ENCODE measurements at regions not wholly inside any gene's neighbourhood (a gene's known extent, or its start where the extent isn't known, plus 50 kb on each side); places are given as distances from the start of the nearest gene placed in this dataset.

DNA sequence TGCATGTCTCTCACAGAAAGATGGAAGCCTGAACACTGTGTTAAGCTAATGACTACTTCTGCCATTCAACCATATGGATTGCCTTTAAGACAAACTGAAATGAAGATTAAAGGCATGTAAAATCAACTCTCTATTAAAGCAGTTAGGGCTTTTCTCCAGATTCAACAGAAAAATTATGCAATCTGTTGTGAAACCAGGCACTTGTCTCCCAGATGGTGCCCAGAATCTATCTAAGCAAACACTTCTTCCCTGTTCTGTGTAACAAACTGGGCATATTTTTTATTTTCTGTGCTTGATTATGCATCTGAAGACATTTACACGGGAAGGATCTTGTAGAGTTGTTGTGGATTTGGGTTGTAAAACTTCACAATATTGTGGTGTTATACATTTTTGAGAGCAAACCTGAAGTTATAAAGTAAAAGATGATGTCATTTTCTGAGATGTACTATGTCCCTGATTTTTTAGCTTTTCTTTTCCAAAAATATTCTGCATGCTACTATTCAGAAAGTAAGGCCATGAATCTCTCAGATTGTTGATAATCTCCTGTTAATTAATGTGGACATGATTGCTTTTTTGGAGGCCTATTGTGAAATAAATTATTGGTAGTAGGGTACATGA lies 1550.3 kb downstream of the CDH8 start:
- TF ChIP-seq, protein P1, sequence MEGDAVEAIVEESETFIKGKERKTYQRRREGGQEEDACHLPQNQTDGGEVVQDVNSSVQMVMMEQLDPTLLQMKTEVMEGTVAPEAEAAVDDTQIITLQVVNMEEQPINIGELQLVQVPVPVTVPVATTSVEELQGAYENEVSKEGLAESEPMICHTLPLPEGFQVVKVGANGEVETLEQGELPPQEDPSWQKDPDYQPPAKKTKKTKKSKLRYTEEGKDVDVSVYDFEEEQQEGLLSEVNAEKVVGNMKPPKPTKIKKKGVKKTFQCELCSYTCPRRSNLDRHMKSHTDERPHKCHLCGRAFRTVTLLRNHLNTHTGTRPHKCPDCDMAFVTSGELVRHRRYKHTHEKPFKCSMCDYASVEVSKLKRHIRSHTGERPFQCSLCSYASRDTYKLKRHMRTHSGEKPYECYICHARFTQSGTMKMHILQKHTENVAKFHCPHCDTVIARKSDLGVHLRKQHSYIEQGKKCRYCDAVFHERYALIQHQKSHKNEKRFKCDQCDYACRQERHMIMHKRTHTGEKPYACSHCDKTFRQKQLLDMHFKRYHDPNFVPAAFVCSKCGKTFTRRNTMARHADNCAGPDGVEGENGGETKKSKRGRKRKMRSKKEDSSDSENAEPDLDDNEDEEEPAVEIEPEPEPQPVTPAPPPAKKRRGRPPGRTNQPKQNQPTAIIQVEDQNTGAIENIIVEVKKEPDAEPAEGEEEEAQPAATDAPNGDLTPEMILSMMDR (conservative IDR thresholded peaks at IDR 0.05; ENCODE audit: low read depth, low read length) = no peak
- no peak for TF ChIP-seq EZH2 (IDR thresholded peaks at IDR 0.05; ENCODE audit: low read length, unreplicated experiment)

Data from PC-3 (cell line).